T47D (cell line): ENCODE measurements at regions not wholly inside any gene's neighbourhood (a gene's known extent, or its start where the extent isn't known, plus 50 kb on each side); places are given as distances from the start of the nearest gene placed in this dataset.

Experiments
- DNase-seq, 2 experiments: peaks; one replicate each; pipeline versions ENCODE4 v3.0.0 to v3.0.0-alpha.2; 2011 to 2012; ENCODE audit warnings: low read depth in 1 of 2, low spot score in 1 of 2
- JUND ChIP-seq: IDR thresholded peaks from 2 replicates; pipeline ENCODE4 v1.6.1; 2012; ENCODE audit warnings: low read depth
- in situ Hi-C: cut with HindIII; loops from 2 replicates; pipeline ENCODE4 v1.10.0; 2016; ENCODE audit warnings: low sequenced_read_pairs, low pct_unique_long_range_greater_than_20kb

DNA sequence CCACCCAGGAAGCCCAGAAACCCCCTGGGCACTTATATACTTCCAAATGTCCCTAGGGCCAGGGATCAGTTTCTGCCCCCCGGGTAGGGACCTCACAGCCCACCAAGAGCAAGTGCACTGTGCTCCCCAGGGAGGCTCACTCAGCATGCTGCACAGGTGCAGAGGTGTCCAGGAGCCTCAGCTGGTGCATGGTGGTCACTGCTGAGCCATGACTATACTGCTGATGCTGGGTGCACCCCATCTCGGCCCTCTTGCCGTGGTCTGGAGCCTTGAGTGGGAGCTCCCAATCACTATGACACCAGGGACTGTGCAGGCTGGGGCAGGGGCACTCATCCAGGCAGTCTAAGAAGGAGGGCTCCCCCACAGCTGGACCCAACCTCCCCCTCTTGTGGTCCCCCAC, 617.8 kb upstream of the RAB6C start:
- DNase-seq, result no peak
- in situ Hi-C loops, result no loop called here
- no peak for TF ChIP-seq JUND

DNA sequence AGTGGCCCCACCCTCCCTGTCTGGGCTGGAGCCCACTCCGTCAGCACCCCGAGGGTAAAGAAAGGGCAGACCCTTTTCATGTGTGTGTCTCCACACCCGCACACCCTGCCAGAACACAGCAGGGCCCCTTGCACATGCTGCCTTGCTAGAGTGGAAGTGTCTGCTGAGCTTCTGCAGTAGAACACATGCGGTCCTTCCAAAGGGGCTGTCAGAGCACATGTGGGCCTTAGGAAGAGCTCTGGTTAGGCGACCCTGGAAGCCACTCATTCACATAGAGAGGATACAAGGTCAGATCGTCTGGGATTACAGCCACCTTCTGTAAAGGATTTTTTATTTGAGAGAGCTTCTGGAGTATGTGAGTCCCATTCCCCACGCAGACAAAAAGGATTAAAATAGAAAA, 613.2 kb upstream of the RAB6C start:
- no peak for DNase-seq

DNA sequence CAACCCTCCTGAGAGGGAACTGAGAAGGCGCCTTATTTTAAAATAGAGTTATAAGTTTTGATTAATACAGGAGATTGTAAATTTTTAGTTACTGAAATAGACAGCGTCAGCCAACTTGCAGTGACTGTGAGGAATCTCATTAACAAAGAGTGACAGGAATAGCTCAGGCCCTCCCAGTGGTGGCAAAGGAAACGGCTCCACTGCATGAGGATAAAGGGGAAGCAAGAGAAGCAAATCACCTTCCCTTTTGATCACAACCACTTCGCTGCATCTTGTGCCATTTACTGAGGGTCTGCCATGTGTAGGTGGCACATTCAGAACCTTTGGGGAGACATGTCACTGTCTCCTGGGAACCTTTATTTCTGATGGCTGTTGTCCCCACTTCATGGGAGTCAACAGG, 612.4 kb upstream of the RAB6C start:
- in situ Hi-C loops, result no loop called here
- TF ChIP-seq JUND, result no peak
- no peak for DNase-seq

More for the DNA sequence above, 613.2 kb upstream of the RAB6C start:
- in situ Hi-C loops, result no loop called here
- TF ChIP-seq JUND, result no peak

DNA sequence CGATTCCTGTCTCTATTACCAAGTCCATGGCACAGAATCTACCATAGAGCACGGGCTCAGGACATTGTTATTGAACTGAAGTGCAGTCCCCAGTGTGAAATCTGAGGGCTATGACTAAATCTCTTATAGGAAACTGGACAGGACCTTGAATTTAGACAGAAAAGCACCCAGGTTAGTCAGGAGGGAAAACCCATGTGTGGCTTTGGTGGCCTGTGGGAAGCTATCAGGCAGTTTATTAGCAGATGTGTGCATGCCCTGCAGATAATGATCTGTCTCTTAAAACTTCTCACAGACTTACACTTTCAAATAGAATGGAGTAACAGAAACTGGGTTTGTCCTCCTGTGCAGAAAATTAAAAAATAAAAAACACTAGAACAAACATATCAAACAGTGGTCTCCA, 610.0 kb upstream of the RAB6C start:
- in situ Hi-C loops, result no loop called here
- no peak for DNase-seq

DNA sequence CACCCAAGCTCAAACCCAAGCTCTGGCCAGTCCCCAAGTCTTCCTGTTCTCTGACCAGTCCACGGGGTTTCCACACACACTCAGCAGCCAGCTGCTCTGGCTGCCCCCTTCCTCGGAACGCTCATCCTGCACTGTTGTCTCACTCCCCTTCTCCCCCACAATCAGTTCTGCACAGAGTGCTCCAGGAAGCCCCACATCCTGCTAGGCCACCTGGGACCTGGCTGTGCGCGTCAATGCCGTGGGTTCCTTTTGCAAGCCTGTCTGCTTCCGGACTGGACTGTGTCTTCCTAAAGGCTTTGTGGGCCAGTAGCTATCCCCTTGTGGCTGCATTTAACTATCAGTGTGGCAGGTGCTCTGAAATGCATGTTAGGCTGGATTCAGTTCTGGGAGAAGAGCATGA, 605.0 kb upstream of the RAB6C start:
- no peak for TF ChIP-seq JUND
- in situ Hi-C loops, result no loop called here
- no peak for DNase-seq

More for the DNA sequence above, 610.0 kb upstream of the RAB6C start:
- no peak for TF ChIP-seq JUND

DNA sequence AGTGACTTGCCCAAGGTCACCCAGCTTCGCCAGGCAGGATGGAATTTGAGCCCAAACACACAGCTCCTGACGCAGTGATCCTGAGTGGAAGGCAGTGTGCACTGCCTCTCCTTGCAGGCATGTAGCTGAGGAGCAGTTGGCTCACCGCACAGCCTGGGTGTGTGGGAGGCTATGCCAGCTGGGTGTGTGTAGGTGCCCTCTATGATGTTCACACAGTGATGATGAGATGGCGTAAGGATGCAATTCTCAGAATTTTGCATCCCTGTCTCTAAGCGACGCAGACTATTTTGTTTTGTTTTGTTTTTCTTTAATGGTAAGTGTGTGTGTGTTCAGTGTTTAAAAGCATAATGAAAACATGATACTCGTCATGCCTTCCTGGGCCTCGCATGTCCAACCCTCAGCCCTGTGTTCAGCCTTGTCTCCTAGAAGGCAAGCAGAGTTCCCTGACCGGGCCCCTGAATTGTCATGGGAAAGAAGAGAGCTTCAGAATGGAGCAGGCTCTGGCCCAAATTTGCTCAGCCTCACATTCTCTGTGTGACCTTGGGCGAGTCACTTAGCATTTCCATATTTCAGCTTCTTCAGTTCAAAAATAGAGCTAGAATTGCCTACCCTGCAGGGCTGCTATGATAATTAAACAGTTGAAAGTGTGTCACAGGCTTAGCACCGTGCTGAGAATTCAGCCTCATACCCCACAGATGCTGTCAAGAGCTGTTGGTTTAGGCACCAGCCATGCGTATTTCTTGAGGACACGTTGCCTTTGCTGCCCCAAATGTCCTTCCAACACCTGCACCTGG, 603.6 kb upstream of the RAB6C start:
- no peak for TF ChIP-seq JUND
- DNase-seq, result no peak
- in situ Hi-C loops, result no loop called here

DNA sequence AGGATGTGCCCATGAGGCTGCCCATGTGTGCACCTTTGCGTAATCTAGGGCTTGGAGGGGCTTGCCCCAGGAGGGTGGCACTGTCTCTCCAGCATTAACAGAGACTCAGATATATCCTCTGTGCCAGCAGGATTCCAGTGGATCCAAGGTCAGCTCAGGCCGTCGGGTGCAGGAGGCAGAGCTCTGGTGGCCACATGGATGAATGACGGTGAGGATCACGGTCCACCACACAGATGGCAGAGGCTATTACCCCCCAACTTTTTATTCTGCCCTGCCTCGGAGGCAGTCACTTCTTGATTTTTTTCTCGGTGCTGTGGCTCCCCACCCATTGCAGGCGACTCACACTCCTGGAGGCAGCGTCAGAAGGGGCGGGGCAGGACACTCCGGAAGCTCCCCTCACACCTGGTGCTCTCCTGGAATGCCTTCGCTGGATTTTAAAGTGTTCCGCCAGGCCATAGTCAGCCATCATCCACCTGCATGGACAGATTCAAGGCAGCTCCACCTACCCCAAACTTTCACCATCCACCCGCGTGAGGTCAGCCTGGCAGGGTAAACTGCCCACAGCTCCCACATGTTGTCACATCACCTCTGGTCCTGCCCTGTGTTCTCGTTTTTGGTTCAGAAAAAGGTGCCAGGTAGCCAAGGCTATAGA, 602.9 kb upstream of the RAB6C start:
- no peak for DNase-seq
- in situ Hi-C loops, result no loop called here
- TF ChIP-seq JUND, result no peak

DNA sequence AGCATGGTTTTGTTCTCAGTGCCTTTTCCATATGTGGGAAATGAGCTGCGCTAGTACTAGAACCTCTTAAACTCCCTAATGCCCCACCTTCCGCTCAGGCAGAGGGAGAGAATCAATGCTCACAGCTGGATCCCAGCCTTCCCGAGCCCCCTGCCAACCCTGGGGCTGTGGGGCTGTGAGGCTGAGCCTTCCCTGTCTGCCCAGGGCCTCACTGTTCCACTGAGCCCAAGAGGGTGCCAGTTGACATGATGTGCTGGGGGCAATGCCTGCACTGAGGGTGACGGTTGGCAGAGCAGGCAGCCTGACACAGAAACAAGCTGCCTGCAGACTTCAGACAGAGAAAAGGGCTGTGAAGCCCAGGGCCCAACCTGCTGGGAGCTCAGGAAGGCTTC, 602.4 kb upstream of the RAB6C start:
- in situ Hi-C loops, result no loop called here

DNA sequence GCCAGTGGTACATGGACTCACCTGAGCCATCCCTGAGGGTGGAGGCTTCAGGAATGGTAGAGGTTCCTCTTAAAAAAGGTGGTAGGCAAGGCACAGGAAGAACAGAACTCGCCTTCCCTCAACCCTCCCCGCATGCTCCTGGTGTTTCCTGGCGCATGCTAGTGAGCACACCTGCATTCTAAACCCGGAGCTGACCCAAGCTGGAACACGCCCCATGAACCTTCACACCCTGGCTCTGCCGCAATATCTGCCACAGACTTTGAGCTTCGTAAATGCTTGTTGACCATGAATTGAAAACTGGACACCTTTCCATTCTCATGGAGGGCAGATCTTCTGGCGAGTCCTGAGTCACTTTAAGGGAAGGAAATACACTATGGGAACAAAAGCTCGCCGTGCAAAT, 601.3 kb upstream of the RAB6C start:
- no peak for TF ChIP-seq JUND
- in situ Hi-C loops, result no loop called here
- DNase-seq, result no peak

More for the DNA sequence above, 602.4 kb upstream of the RAB6C start:
- no peak for TF ChIP-seq JUND
- DNase-seq, result no peak

DNA sequence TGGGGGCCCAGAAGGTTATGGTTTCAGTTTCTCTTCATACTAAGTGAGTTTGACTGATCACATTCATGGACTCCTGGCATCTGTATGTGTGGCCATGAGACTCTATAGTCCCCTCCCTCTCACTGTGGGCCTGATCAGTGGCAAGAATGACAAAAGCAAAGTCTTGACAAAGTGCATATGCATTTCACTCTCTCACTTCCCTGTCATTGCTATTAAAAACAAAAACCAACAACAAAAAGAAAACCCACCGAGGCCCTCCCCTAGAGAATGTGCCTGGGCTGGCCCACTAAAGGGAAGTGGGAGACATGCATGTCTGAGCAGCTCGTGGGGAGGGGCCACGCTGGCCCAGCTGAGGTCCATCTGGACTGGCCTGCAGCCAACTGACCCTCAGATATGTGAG, 600.1 kb upstream of the RAB6C start:
- in situ Hi-C loops, result no loop called here
- DNase-seq, result no peak
- no peak for TF ChIP-seq JUND

DNA sequence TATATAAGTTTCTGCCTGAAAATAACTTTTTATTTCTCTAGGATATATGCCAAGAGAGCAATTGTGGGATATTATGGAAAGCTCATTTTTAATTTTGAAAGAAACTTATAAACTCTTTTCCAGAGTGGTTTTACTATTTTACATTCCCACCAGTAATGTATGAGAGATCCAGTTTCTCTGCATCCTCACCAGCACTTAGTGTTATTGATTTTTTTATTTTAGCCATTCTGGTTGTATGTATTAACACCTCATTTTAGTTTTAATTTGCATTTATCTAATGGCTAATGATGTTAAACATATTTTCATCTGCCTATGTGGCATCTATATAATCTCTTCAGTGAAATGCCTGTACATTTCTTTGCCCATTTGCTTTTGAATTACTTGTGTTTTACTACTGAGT, 597.7 kb upstream of the RAB6C start:
- DNase-seq, result no peak
- TF ChIP-seq JUND, result no peak
- in situ Hi-C loops, result no loop called here

DNA sequence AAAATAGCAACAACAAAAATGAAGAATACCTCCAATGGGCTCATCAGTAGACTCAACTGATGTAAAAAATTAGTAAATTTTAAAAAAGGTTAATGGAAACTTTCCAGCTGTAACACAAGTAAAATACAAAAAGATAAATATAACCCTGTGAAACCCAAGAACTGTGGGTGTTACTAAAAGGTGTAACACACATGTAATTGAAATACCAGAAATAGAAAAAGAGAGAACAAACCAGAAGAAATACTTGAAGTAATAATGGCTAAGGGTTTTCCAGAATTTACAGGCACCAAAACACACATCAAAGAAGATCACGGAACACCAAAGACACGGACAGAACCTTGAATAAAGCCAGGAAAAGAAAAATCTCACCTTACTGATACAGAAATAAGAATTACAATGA, 590.6 kb upstream of the RAB6C start:
- DNase-seq, result no peak
- TF ChIP-seq JUND, result no peak
- in situ Hi-C loops, result no loop called here

DNA sequence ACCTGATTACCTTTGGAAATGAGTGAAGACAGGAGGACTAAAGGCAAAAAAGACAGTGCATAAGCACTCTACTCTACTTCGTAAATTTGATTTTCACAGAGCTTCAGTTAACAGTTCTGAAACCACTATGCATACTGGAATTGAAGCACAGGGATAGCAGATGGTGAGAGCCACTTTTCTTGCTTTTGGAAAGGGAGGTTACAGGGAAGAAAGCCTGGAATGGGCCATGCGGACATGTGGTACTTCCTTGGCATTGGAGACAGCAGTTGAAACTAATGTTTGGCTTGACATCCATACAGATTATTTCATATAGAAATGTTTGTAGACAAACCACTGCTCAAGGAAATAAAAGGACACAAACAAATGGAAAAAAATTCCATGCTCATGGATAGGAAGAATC, 585.6 kb upstream of the RAB6C start:
- TF ChIP-seq JUND, result no peak
- DNase-seq, result no peak
- in situ Hi-C loops, result no loop called here

DNA sequence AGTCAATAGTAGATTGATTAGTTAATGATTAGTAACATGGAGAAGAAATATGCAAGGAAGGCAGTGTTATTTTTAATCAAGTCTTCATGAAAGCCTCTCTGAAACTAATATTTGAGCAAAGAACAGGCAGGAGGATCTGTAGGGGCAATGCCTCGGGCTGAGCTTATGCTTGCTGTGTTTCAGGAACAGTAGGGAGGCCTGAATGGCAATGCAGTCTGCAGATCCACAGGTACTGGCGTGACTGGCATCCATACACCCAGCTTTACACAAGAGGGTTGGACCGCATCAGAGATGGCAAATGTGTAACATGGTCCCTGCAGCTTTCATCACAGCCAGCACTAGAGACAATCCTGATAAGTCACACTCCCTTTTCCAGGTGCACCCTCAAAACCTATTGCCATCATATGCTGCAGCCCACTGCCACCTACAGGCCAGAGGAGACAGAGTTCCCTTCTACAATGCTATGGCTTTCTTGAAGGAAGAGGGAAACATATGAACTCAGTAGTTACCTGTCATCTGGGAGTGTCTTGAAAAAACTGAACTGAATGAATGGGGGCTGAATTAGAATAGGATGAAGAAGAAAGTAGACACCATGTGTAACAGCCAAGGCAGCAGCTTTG, 582.4 kb upstream of the RAB6C start:
- peak; percentile 35 to 74 for DNase-seq
- in situ Hi-C loops, result no loop called here

More for the DNA sequence above, 582.4 kb upstream of the RAB6C start:
- TF ChIP-seq JUND, result no peak
